GM06990 (cell line): ENCODE measurements at regions not wholly inside any gene's neighbourhood (a gene's known extent, or its start where the extent isn't known, plus 50 kb on each side); places are given as distances from the start of the nearest gene placed in this dataset.
A peak's percentile ranks its signal among the peaks of the same experiment; 100 is the strongest.

Experiments
- DNase-seq: peaks from one replicate; pipeline ENCODE4 v3.0.0-alpha.2; 2011; ENCODE audit not compliant: insufficient read length; ENCODE audit errors: extremely low read depth
- H3K27me3 ChIP-seq: replicated peaks from 2 replicates; pipeline ENCODE4 v1.6.0; 2011; ENCODE audit warnings: low read length; ENCODE audit not compliant: control insufficient read depth, insufficient read depth
- H3K36me3 ChIP-seq: 2 replicates; pipeline ENCODE4 v1.5.1; 2011; ENCODE audit warnings: low read length; ENCODE audit not compliant: control insufficient read depth, insufficient read depth
- H3K4me3 ChIP-seq: replicated peaks from 2 replicates; pipeline ENCODE4 v1.5.1; 2011; ENCODE audit warnings: low read depth, mild to moderate bottlenecking, control low read depth, low read length
- CTCF ChIP-seq: IDR thresholded peaks from 2 replicates; pipeline ENCODE4 v1.5.1; 2011; ENCODE audit warnings: low read length, control low read depth, mild to moderate bottlenecking, inconsistent platforms; ENCODE audit not compliant: insufficient read depth, poor library complexity, severe bottlenecking

- Histone ChIP-seq H3K27me3 (no peaks in the 10 kb centered on the region), H3K36me3 (no peaks in the 10 kb centered on the region), H3K4me3 (no peak overlapping the region)
- no peak for TF ChIP-seq CTCF
- no peak for DNase-seq
Observed at GRCh38 chr17:63173450-63173849, 207.4 kb downstream of the TANC2 start.

DNA sequence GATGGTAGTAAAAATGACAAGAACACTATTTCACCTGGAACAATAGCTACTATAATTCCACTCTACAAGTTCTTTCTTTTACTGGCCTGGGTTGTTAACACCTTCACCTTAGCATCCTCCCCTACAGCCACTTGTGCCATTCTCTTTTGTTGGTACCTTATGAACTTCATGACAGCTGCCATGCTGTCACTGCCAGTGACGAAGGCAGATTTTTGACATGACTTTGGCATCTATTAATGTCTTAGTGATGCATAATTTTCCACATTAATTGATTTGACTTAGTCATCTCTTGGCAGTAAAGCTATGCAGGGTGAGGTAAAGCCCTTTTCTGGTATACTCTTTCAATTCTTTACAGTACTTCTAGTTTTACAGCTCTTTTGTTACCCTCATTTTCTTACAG lies 207.9 kb downstream of the TANC2 start:
- DNase-seq, result no peak
- H3K36me3 ChIP-seq, result no peaks in the 10 kb centered on the region
- H3K4me3 ChIP-seq, result no peak overlapping the region
- H3K27me3 ChIP-seq, result no peaks in the 10 kb centered on the region
- TF ChIP-seq CTCF, result no peak

DNA sequence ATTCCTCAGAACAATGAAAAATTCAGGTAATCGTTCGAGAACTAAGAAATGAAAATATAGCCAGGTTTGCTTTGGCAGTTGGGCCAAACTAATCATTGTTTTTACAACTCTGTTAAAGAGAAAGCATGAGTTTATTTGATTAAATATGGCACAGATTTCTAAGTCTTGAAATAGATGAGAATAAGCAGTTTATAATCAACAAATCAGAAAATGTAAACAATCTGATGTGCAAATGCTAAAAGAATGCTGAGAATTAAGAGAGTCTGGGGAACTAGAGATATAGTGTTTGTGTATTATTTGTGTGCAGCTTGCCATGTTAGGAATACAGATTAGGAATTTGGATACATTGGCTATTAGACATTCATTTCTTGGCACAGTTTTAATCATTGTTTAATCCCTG lies 212.5 kb downstream of the TANC2 start:
- no peak for DNase-seq
- Histone ChIP-seq H3K4me3 (no peak overlapping the region), H3K36me3 (no peaks in the 10 kb centered on the region), H3K27me3 (no peaks in the 10 kb centered on the region)
- TF ChIP-seq CTCF, result no peak

- no peak overlapping the region for H3K4me3 ChIP-seq
- no peak for TF ChIP-seq CTCF
- no peak for DNase-seq
- no peaks in the 10 kb centered on the region for H3K36me3 ChIP-seq
- no peaks in the 10 kb centered on the region for H3K27me3 ChIP-seq
Observed at GRCh38 chr17:63181856-63182255, 215.8 kb downstream of the TANC2 start.

GRCh38 chr17:63185420-63185819 lies 219.4 kb downstream of the TANC2 start:
- peak; percentile 5 for TF ChIP-seq CTCF
- H3K4me3 ChIP-seq, result no peak overlapping the region
- no peaks in the 10 kb centered on the region for H3K36me3 ChIP-seq
- DNase-seq, result no peak
- no peaks in the 10 kb centered on the region for H3K27me3 ChIP-seq

- Histone ChIP-seq H3K27me3 (no peaks in the 10 kb centered on the region), H3K4me3 (no peak overlapping the region), H3K36me3 (no peaks in the 10 kb centered on the region)
- TF ChIP-seq CTCF, result no peak
- no peak for DNase-seq
Observed at GRCh38 chr17:63189082-63189481, 223.0 kb downstream of the TANC2 start.
